ENCODE measurements at regions not wholly inside any gene's neighbourhood (a gene's known extent, or its start where the extent isn't known, plus 50 kb on each side); places are given as distances from the start of the nearest gene placed in this dataset.

DNA sequence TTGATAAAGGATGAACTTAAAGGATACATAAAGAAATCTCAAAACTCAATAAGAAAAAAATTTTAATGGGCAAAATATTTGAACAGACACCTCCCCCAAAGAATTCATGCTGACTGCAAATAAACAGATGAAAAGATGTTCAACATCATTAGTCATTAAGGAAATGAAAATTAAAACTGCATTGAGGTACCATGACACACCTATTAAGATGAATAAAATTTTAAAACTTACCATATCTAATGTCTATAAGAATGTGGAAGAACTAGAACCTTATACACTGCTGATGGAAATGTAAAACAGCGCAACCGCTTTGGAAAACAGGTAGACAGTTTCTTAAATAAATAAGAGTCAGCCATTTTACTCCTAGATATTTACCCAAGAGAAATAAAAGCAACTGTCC is 266.8 kb upstream of the TET2 start:
- Histone ChIP-seq H3K79me2 (ENCODE audit: insufficient read depth, low read length) (no peaks in the 10 kb centered on the region), H3K27me3 (ENCODE audit: insufficient read depth, low read length) (no peaks in the 10 kb centered on the region), H2AFZ (ENCODE audit: low read length) (no peak overlapping the region), H3K9me3 (ENCODE audit: low read length) (no peaks in the 10 kb centered on the region), H3K4me1 (ENCODE audit: insufficient read depth, low read length, severe bottlenecking) (no peaks in the 10 kb centered on the region), H3F3A (ENCODE audit: insufficient read depth, low read length) (no peaks in the 10 kb centered on the region), H3K27ac (ENCODE audit: low read depth, low read length, poor library complexity, severe bottlenecking) (no peak overlapping the region), H3K36me3 (ENCODE audit: insufficient read depth, low read length) (no peaks in the 10 kb centered on the region), H3K9me2 (ENCODE audit: low read depth, low read length) (no peaks in the 10 kb centered on the region), H4K20me1 (ENCODE audit: insufficient read depth, low read length) (no peaks in the 10 kb centered on the region), H3K9ac (ENCODE audit: low read length) (no peak overlapping the region), H3K4me2 (ENCODE audit: low read length) (no peak overlapping the region), H3K4me3 (ENCODE audit: low read depth, low read length, poor library complexity, severe bottlenecking) (no peak overlapping the region)
- TF ChIP-seq EZH2 (IDR thresholded peaks at IDR 0.05; ENCODE audit: borderline replicate concordance, low read length): no peak
- TF ChIP-seq, protein P1, sequence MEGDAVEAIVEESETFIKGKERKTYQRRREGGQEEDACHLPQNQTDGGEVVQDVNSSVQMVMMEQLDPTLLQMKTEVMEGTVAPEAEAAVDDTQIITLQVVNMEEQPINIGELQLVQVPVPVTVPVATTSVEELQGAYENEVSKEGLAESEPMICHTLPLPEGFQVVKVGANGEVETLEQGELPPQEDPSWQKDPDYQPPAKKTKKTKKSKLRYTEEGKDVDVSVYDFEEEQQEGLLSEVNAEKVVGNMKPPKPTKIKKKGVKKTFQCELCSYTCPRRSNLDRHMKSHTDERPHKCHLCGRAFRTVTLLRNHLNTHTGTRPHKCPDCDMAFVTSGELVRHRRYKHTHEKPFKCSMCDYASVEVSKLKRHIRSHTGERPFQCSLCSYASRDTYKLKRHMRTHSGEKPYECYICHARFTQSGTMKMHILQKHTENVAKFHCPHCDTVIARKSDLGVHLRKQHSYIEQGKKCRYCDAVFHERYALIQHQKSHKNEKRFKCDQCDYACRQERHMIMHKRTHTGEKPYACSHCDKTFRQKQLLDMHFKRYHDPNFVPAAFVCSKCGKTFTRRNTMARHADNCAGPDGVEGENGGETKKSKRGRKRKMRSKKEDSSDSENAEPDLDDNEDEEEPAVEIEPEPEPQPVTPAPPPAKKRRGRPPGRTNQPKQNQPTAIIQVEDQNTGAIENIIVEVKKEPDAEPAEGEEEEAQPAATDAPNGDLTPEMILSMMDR (IDR thresholded peaks at IDR 0.05; ENCODE audit: low read length): no peak

DNA sequence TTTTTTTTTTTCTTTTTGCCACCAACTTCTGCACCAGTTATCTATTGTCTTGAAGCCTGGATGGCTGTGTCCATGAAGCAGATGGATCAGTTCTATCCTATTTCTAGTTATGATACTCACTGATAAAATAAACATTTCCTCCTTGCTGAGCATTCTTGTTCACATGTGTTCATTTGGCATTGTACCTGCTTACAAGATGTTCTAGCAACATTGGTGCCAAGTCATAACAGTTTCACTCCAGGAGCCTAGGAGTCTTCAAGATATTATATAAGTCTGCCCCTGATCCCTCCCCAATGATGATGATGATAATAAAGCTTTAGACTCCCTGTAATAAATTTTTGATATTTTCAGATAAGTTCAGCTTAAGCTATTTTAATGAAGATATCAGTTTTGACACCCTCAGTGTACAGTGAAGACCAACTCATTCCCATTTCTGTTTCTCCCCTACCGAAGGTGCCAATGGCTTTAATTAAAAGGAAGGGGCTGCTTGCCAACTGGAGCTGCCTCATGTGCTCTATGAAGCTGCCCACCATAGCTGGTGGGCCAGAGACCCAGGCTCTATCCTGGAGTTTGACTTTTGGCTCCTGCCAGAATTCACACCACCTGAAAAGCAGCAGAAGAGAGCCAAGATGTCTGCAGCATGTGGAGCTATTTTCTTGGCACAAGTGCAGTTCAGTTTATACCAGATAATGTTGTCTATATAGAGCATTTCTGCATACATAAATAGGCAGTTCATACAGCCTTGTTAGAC is 265.4 kb upstream of the TET2 start:
- Histone ChIP-seq H3K36me3 (ENCODE audit: insufficient read depth, low read length) (no peaks in the 10 kb centered on the region), H3K79me2 (ENCODE audit: insufficient read depth, low read length) (no peaks in the 10 kb centered on the region), H3K27me3 (ENCODE audit: insufficient read depth, low read length) (no peaks in the 10 kb centered on the region), H3K4me3 (ENCODE audit: low read depth, low read length, poor library complexity, severe bottlenecking) (no peak overlapping the region), H3K9ac (ENCODE audit: low read length) (no peak overlapping the region), H3K9me3 (ENCODE audit: low read length) (no peaks in the 10 kb centered on the region), H3K4me1 (ENCODE audit: insufficient read depth, low read length, severe bottlenecking) (no peaks in the 10 kb centered on the region), H4K20me1 (ENCODE audit: insufficient read depth, low read length) (no peaks in the 10 kb centered on the region), H3K9me2 (ENCODE audit: low read depth, low read length) (no peaks in the 10 kb centered on the region), H3K4me2 (ENCODE audit: low read length) (no peak overlapping the region), H3K27ac (ENCODE audit: low read depth, low read length, poor library complexity, severe bottlenecking) (no peak overlapping the region), H2AFZ (ENCODE audit: low read length) (no peak overlapping the region), H3F3A (ENCODE audit: insufficient read depth, low read length) (no peaks in the 10 kb centered on the region)
- no peak for TF ChIP-seq EZH2 (IDR thresholded peaks at IDR 0.05; ENCODE audit: borderline replicate concordance, low read length)
- TF ChIP-seq, protein P1 (IDR thresholded peaks at IDR 0.05; ENCODE audit: low read length): no peak

- no peaks in the 10 kb centered on the region for H4K20me1 ChIP-seq (ENCODE audit: insufficient read depth, low read length)
These were observed 255.9 kb upstream of the TET2 start for GRCh38 chr4:104890598-104891275.

More at GRCh38 chr4:104890598-104891275, 255.9 kb upstream of the TET2 start:
- H3K4me1 ChIP-seq (ENCODE audit: insufficient read depth, low read length, severe bottlenecking): no peaks in the 10 kb centered on the region
- no peak overlapping the region for H3K4me3 ChIP-seq (ENCODE audit: low read depth, low read length, poor library complexity, severe bottlenecking)
- H3K9me2 ChIP-seq (ENCODE audit: low read depth, low read length): no peaks in the 10 kb centered on the region
- H3K9me3 ChIP-seq (ENCODE audit: low read length): no peaks in the 10 kb centered on the region
- TF ChIP-seq, protein P1 (IDR thresholded peaks at IDR 0.05; ENCODE audit: low read length): no peak
- TF ChIP-seq EZH2 (IDR thresholded peaks at IDR 0.05; ENCODE audit: borderline replicate concordance, low read length): no peak
- no peak overlapping the region for H3K27ac ChIP-seq (ENCODE audit: low read depth, low read length, poor library complexity, severe bottlenecking)
- H3K9ac ChIP-seq (ENCODE audit: low read length): no peak overlapping the region
- H3K79me2 ChIP-seq (ENCODE audit: insufficient read depth, low read length): no peaks in the 10 kb centered on the region
- H3K27me3 ChIP-seq (ENCODE audit: insufficient read depth, low read length): no peaks in the 10 kb centered on the region
- no peaks in the 10 kb centered on the region for H3K36me3 ChIP-seq (ENCODE audit: insufficient read depth, low read length)
- H3K4me2 ChIP-seq (ENCODE audit: low read length): no peak overlapping the region
- H2AFZ ChIP-seq (ENCODE audit: low read length): no peak overlapping the region
- H3F3A ChIP-seq (ENCODE audit: insufficient read depth, low read length): no peaks in the 10 kb centered on the region
